Activated CD4-positive, alpha-beta T cell treated with anti-CD3 and anti-CD28 coated beads, Interleukin-2, amount 50 U/mL, for 16 hours (primary cell): ENCODE measurements at regions not wholly inside any gene's neighbourhood (a gene's known extent, or its start where the extent isn't known, plus 50 kb on each side); places are given as distances from the start of the nearest gene placed in this dataset.
A peak's percentile ranks its signal among the peaks of the same experiment; 100 is the strongest.
"Not testable (repeated sequence)": the region's sequence is repeated elsewhere in the genome, so short reads cannot be mapped to it uniquely, and the experiment has no call there.

Experiments
- DNase-seq: peaks from one replicate; pipeline ENCODE4 v3.0.0-alpha.2; 2020

DNA sequence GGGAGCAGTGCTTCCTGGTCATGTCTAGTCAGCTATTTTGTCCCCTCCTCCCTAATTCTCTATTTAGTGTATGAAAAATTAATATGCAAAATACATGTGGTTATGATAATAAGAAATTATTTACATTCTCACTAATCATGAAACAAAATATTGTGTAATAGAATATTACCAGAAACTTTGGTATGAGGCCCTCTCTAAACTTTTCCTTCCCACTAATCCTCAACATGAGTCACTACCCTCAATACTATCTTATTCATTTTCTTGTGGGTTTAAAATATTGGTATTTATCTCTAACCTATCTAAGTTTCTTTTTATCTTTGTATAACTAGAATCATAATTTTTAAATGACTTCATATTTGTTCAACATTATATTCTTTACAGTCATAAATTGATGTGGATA is 545.9 kb upstream of the PTPRD start:
- no peak for DNase-seq

DNA sequence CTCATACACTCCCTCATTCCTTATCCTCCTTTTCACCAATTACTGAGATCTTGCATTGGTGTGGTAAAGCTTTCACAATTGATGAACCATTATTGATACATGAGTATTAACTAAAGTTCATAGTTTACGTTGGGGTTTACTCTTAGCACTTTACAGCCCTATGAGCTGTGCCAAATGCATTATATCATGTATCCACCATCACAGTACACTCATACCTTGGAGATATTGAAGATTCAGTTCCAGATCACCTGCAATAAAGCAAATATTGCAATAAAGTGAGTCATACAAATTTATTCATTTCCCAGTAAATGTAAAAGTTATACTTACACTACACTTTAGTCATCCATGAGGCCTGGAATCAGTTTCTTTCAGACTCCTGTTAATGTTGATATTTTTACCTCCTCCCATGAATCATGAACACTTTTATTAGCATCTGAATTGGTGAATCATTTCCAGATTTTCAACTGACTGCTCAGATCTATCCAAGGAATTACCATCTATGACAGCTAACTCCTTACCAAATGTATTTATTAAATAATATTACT is 546.6 kb upstream of the PTPRD start:
- DNase-seq = no peak

DNA sequence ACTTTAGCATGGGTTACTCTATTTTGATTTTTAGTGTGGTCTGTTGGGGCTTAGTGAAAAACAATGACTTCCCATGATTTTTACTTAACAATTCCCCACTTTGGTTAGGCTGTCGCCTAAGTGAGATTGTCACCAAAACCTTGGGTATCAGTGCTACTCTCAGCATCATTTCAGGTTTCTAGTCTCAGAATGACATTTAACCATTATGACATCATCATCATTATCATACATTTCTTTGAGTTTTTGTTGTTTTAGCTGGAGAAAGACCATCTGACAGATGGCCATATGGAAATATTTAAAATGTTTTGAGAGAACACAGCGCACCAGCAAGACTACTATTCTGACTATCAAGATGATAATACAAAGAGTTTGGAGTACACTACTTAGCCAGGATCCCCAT is 551.0 kb upstream of the PTPRD start:
- no peak for DNase-seq

DNA sequence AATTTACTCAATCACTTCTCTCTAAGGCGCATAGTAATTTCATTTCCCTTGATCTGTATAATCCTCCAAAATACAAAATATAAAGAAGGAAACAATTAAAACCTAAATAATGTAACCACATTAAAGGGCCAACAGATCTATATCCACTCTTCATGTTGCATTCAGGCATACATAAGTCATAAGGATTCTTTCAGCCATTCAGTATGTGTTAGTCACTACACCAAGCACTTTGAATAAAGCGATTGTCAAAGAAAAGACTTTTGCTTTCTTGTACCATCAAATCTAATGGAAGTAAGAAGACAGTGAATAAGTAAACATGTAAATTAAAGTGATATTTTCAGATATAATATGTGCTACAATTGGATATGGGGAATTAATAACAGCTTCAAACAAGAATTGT is 569.2 kb upstream of the PTPRD start:
- DNase-seq = no peak

DNA sequence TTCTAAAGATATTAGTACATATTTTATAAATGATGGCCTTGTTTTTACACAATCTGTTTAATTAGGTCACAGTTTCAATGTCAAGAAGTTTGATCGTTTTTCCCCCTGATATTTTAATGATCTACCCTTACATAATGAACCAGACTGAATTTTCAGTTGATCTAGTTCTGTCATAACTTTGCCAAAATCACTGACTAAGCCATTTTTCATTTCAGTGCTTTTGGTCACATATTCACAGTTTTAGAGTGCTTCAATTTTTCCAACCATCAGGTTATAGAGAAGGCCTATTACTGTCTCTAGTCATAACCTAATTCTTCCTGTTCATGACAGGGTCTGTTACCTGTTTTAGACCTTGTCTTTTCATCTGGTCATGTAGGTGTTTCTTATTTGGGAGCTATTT is 577.9 kb upstream of the PTPRD start:
- no peak for DNase-seq

DNA sequence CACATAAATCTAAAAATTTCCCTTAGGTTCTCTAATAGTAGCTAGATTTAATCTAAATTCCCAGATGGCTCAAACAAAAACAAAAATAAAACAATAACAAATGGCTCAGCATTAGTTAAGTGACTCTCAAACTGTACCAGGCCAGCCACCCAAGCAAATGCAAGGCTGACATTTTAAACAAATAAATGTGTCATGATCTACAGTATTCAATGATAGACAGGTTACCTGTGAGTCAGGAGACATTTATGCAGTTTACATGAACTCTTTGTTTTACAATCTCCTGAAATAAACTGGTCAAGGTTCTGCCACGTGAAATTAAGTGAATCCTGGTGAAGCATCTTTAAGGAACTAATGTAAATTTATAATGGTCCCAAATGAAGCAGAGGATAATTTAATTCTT is 580.2 kb upstream of the PTPRD start:
- DNase-seq = no peak

DNA sequence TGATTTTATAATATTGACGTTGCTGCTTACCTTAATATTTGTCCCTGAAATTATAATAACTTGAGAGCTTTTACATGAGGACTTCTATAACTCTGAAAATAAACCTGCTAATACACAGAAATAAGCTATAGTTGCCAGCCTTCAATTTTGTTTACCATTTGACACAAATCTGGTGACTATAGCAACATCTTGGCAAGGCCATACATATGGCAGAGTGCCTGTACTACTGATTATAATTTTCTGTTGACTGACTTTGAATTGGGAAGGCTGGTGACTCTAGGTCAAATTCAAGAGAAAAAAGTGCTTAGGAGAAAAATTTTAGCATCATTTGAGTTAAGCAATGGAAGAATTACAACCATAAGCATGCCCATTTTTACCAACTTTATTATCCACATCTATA is 581.4 kb upstream of the PTPRD start:
- no peak for DNase-seq

DNA sequence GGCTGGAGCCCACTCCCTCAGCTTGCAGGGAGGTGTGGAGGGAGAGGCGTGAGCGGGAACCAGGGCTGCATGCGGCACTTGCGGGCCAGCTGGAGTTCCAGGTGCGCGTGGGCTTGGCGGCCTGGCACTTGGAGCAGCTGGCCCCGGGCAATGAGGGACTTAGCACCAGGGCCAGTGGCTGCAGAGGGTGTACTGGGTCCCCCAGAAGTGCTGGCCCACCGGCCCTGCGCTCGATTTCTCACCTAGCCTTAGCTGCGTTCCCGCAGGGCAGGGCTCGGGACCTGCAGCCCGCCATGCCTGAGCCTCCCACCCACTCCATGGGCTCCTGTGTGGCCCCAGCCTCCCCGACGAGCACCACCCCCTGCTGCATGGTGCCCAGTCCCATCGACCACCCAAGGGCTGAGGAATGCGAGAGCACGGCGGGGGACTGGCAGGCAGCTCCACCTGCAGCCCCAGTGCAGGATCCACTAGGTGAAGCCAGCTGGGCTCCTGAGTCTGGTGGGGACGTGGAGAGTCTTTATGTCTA is 584.1 kb upstream of the PTPRD start:
- DNase-seq = not testable (repeated sequence)

DNA sequence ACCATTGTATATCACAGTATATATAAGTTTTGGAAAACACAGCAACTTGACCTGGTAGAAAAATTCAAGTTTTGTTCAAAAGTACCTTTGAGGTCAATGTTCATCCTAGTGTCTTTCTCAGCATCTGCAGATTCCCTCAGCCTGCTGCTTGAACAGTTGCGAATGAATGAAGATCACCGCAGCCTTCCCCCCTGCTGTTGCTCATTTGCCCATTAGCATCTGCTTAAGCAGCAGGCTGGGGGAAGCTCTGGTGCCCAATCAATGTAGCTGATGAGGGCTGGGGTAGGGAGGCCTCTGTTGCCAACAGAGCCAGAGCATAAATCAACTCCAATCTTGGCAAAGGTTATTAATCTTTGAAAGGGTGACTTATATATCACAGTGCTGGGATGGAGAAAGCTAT is 586.5 kb upstream of the PTPRD start:
- no peak for DNase-seq

DNA sequence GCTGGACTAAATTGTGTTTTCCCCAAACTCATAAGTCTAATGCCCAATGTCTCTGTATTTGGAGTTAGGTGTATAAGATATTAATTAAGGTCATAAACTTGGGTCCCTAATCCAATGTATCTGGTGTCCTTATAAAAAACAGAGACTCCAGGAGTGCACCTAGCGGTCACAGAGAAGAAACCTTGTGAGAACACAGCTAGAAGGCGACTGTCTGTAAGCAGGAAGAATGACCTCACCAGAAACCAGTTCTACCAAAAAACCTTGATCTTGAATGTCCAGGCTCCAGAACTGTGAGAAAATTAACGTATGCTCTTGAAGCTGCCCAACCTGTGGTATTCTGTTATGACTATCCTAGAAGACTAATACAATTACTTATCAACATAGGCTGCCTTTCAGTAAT is 591.7 kb upstream of the PTPRD start:
- DNase-seq = no peak

DNA sequence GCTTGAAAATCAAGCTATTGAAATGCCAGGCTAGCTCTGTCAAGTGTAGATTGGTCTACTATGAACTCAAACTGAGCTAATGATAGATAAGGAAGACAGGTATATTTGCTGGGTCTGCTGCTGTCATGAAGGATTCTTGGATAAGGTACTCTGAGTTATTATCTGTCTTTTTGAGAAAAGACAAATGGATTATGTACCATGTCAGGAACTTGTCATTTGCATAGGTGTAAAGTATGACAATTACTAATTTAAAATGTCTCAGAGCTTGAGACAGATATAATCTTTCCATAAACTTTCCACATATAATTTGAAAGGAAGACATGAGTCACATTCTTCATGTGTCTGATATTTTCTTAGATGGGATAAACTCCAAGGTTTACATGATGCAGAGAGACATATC is 594.1 kb upstream of the PTPRD start:
- no peak for DNase-seq

DNA sequence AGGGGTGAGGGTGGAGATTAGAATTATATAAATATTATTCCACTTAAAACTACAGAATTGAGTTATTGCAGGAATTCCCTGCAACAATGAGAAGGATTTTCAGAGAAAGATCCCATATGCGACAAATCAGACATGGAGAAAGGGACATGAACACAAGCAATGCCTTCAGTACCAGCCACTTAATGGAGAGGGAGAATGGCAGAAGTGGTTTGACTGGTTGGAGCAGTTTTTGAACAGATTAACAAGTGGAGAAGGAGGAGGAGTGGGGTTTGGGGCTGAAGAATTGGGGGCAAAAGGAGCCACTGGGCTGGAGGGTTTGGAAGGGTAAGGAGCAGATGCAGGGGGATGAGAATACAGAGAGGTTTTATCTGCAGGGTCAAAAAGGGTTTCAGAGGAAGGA is 620.9 kb upstream of the PTPRD start:
- DNase-seq = no peak

DNA sequence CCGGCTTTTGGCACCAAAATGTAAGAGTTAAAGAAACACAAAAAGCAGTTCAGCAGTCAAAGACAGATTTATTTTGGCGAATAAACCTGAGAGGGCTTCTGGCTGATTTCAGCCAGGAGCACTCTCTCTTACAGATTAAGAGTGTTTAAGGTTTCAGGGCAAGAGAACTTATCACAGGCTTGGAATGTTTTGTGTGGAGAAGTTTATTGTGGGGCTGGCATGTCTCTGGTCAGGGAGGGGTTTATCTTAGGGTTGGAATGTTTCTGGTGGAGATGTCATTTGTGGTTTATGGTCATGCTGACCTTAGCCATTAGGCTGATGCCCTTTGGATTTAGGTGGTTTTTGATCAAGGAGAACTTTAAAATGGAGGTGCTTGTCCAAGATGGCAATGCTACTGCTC is 622.3 kb upstream of the PTPRD start:
- no peak for DNase-seq

DNA sequence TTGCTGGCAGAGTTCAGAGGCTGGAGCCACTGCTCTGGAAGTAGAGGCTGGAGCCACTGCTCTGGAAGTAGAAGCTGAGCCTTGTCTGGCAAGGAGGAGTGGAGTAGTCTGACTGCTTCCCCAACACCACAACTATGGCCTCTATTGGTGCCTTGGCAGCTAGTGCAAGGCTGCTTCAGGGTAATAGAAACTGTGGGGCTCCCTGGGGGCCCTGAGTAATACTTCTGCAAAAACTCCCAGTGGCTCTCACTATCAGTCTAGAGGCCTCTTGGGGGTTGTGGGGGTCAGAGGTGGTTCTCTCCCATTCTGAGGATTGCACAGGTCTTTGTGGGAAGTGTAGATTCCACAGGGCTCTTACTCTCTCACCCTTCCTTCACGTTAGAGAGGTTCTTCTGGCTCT is 629.0 kb upstream of the PTPRD start:
- no peak for DNase-seq

DNA sequence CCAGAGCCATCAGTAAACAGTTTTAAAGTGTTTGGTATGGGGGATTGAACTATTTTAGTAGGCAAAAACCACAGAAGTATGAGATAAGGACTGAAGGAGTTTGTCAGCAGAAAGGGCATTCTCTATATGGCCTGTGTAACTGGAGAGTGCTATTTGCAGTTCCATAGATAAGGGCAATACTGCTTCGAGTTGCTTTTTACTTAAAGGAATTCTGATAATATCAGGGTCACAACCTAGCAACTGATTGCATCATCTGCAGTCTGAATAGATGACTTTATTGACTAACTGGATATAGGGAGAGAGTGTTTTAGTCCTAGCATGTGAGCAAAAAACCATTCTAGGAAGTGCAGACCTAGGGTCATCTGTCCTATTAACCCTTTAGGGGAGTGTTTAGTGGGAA is 645.2 kb upstream of the PTPRD start:
- no peak for DNase-seq

DNA sequence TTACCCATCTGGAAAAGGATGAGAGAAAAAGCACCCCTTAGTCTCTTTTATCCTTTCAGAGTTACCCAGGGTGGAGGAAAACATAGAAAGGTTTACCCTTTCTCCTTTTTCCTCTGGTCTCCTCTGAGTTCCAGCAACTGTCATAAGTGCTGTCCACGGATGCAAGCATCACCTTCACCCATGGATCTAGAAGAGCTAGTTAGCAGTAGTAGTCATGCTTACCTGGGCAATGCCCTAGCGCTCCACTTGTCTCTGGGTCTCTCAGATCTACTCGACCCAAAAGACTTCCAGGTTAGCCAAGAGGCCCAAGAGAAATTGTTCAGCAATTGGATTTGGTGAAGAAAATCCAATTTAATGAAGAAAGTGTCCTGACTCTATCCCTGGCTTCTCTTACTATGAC is 656.2 kb upstream of the PTPRD start:
- DNase-seq = no peak

DNA sequence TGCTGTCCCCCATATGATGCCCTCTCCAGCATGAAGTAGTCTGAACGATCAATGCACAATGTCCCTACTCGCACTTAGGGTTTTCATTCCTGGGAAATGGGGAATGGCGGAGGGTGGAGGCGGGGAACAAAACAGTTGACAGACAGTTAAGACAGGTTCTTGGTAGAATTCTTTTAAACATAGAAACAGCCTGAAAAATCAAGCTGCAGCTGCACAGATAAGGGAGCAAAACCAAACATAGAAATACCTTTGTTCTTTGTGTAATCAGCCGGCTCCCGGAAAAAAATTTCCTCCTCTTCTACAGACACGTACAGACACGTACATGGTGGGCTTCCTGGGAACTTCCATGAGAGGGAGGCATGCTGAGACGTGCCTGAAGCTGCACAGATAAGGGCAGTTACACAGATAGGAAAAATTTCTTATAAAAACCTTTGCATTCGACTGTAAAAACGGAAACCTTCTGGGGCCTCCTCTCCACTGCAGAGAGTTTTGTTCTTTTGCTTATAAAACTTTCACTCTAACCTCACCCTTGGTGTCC is 662.4 kb upstream of the PTPRD start:
- no peak for DNase-seq

DNA sequence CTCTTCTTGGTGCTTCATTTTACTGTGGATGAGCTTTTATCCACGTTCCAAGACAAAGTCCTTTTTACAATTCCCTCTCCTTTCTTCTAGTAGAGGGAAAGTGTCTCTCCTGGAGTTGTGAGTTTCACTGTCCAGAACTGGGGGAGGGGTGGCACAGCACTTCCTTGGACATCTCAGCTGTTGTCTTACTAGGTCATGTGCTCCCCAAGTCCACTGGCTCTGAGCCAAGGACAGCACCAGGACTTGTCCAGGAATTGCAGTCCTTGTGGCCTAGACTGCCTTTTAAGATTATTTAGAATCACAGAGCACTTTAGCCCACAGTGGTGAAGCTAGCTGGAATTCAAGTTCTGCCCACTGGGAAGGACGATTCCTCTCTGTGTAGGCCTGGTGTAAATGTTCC is 700.2 kb upstream of the PTPRD start:
- DNase-seq = no peak

DNA sequence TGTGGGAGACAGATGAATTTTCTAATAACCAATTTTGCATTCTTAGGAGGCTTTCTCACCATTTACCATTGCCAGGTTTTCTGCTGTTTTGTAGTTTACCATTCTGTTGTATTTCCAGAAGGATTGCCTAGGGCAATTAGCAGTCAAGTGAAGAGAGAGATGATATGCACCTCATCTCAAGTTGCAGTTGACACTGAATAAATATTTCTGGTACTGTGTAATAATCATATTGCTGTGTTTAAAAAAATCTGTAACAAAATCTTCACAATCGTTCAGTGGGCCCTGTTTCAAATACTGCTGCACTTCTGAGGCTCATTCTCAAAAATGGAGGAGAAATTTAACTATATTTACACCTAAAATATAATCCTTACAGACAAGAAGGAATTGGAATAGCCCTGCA is 706.1 kb upstream of the PTPRD start:
- no peak for DNase-seq

DNA sequence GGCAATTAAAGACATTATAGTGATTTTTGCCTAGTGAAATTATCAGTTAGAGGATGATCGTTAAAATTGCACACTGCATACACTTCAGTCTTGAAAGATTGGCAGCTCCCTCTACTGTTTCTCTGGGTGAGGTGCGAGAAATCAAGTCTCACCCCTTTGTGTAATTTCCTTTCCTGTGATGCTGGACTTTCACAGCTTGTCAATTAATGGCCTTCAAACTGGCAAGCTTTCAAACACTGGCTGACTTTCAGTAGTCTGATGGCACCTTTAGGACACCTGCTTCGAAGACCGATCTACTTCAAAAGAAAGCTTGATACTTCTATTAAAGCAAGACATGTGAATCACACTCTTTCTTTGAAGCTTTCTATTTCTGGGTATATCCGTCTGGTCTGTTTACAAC is 706.7 kb upstream of the PTPRD start:
- no peak for DNase-seq

DNA sequence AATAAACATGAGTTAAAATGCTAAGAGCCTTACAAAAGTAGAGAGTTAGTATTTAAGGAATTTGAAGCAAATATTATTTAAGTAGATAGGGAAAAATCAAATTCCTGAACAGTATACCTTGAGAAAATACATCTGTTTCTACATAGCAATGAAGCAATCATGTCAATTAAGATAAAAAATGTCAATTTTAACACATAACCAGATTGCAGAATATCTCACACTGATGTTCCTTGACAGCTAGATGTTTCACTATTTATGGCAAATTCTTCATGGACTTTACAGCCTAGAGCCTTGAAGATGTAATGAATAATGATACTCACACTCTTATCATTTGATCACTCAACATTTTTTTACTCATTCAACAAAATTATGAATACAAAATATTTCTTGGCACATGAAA is 708.2 kb upstream of the PTPRD start:
- DNase-seq = no peak

DNA sequence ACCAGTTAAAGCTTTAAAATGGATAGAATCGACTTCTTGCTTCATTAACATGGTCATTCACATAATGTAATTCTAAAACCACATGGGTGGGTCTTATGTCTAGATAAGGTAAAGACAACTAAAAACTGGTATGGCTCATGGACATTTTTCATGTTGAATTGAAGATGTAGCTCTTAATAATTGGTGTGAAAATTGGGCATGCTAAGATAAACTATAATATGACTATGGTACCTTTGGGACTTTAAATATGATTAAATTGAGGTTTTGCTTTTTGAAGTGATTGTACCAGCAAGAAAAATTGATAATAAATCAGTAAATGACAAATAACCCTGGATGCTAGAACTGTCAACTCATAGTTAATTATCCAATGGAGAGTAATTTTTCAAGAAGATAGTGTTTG is 710.7 kb upstream of the PTPRD start:
- DNase-seq = no peak

DNA sequence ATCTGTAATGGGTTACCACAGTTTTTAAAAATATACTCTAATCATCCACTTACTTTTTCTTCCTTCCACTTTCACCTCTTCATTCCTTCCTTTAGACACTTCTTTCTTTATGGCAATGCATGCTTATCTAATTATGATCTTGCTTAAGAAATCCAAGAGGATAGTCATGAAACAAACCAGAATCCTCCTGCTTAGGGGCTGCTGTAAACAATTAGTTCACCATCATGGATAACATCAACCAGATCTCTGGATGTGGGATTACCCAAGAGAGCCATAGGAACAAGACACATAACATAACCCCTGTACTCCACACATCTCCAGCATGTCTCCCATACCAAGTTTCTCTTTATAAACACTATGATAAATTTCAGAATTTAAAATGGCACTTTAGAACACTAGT is 713.4 kb upstream of the PTPRD start:
- no peak for DNase-seq

DNA sequence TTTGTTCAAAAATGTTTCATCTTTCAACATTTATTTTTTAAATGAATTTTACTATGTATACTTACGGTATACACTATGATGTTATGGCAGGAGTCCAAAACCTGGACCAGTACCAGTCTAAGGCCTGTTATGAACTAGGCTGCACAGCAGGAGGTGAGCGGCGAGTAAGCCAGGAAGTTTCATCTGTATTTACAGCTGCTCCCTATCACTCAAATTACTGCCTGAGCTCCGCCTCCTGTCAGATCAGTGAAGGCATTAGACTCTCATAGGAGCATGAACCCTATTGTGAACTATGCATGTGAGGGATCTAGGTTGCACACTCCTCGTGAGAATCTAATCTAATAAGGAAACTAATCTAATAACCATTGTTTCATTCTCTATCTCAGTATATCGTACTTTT is 715.5 kb upstream of the PTPRD start:
- DNase-seq = no peak

DNA sequence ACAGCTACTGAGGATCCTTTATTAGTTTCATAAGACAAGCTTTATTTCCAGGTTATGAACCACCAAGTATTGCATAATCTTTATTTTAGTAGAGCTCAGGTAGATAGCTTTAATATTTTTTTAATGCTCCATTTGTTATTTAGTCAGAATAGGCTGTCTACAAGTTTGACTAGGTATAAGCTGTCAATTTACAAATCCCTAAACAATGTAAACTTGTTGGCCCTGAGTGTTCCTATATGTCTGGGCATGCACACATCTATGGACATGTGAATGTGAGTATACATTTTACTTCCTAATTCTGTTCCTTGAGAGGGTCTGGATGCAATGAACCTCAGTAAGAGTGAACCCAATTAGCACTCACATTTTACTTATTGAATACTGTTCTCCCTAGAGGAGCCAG is 722.2 kb upstream of the PTPRD start:
- DNase-seq = no peak

DNA sequence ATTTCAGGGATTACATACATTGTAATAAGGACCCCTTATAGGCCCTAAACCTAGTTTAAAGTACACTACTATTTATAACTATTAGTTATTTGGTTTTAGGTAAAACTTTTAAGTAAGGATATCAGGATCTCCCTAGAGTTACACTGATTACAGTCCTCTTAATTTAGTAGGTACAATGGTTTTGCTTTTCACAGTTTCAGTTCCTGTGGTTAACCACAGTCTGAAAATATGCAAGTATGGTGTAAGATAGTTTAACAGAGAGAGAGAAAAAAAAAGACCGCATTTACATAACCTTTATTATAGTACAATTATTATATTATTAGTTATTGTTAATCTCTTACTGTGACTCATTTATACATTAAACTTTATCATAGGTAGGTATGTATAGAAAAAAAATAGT is 725.3 kb upstream of the PTPRD start:
- peak; percentile 1 for DNase-seq
